Stomach (tissue), 8 donors: ENCODE measurements at regions not wholly inside any gene's neighbourhood (a gene's known extent, or its start where the extent isn't known, plus 50 kb on each side); places are given as distances from the start of the nearest gene placed in this dataset.

Experiments used
- DNase-seq, 2 donors: peaks; one replicate each; pipeline versions ENCODE4 v3.0.0 to v3.0.0-alpha.2; 2013 to 2019
- H3K27ac ChIP-seq, 5 donors: fragments of 200-600 bp in 4 of 5; sonication (generic) in 4 of 5; one replicate each; pipeline ENCODE4 v1.5.1; 2013 to 2019; ENCODE audit warnings: mild to moderate bottlenecking in 1 of 5, moderate library complexity in 1 of 5
- H3K27me3 ChIP-seq, 3 donors: fragments of 200-600 bp; sonication (generic); one replicate each; pipeline ENCODE4 v1.5.1; 2017 to 2019; ENCODE audit warnings: mixed run types in 1 of 3
- H3K36me3 ChIP-seq, 4 donors: fragments of 200-600 bp; sonication (generic); 1 replicate in 3 of 4; 2 replicates in 1 of 4; pipeline ENCODE4 v1.5.1; 2016 to 2019
- H3K4me1 ChIP-seq, 4 donors: fragments of 200-600 bp; sonication (generic); one replicate each; pipeline ENCODE4 v1.5.1; 2016 to 2019
- H3K4me3 ChIP-seq, 4 donors: fragments of 200-600 bp; sonication (generic) in 3 of 4; one replicate each; pipeline ENCODE4 v1.5.1; 2016 to 2019; ENCODE audit warnings: mild to moderate bottlenecking in 1 of 4
- H3K9me3 ChIP-seq, 4 donors: fragments of 200-600 bp; sonication (generic); one replicate each; pipeline ENCODE4 v1.5.1; 2016 to 2019
- EP300 ChIP-seq: sonication (generic); formaldehyde crosslinking; IDR thresholded peaks from one replicate; pipeline ENCODE4 v1.6.1; 2017; ENCODE audit warnings: antibody characterized with exemption
- POLR2A ChIP-seq, 4 donors: fragments of 450-650 bp; IDR thresholded peaks; one replicate each; pipeline ENCODE4 v1.6.1; 2016; ENCODE audit warnings: antibody characterized with exemption in 4 of 4, control low read depth in 2 of 4, mild to moderate bottlenecking in 1 of 4, moderate library complexity in 1 of 4
- POLR2AphosphoS5 ChIP-seq, 3 donors: sonication (generic); formaldehyde crosslinking; IDR thresholded peaks; one replicate each; pipeline ENCODE4 v1.6.1; 2016; ENCODE audit warnings: antibody characterized with exemption in 3 of 3
- WGBS, 5 donors: extraction: QIAGEN DNeasy Blood & Tissue Kit in 3 of 5; methylation state at CpG; one replicate each; pipeline versions ENCODE4 v1.1.5 to v1.1.7; 2013 to 2018; 5-methylcytosine and 5-hydroxymethylcytosine counted together
- intact Hi-C: fragments of 100-400 bp; cut with DNase I; formaldehyde crosslinking; loops from one replicate; pipeline ENCODE4 v1.15.1; 2023; ENCODE audit warnings: low total_unique reads
- TF ChIP-seq, protein P1 (sequence below), 7 experiments: fragments of 450-650 bp in 4 of 7; fragments of 200-600 bp in 3 of 7; sonication (generic) in 3 of 7; IDR thresholded peaks; one replicate each; pipeline ENCODE4 v1.5.1; 2016 to 2019; ENCODE audit warnings: antibody characterized with exemption in 7 of 7, control low read depth in 2 of 7, mild to moderate bottlenecking in 1 of 7
- donor health status: healthy with polysubstance abuse.
- donor health status: Bipolar disorder and iron deficiency.
- donor health status: healthy.

- Histone ChIP-seq H3K4me3 (no peak overlapping the region), H3K27me3 (no peaks in the 10 kb centered on the region), H3K27ac (no peak overlapping the region), H3K36me3 (no peaks in the 10 kb centered on the region), H3K9me3 (no peaks in the 10 kb centered on the region), H3K4me1 (no peaks in the 10 kb centered on the region)
- peak in 1 of 2 donors; percentile 42 for DNase-seq
- 31 to 45% (median 36%) methylated on average over 1 of the region's 1 CpG for WGBS, 5 donors
- TF ChIP-seq POLR2A (IDR thresholded peaks at IDR 0.05) (no peak), EP300 (no peak), POLR2AphosphoS5 (IDR thresholded peaks at IDR 0.05) (no peak)
- TF ChIP-seq, protein P1, sequence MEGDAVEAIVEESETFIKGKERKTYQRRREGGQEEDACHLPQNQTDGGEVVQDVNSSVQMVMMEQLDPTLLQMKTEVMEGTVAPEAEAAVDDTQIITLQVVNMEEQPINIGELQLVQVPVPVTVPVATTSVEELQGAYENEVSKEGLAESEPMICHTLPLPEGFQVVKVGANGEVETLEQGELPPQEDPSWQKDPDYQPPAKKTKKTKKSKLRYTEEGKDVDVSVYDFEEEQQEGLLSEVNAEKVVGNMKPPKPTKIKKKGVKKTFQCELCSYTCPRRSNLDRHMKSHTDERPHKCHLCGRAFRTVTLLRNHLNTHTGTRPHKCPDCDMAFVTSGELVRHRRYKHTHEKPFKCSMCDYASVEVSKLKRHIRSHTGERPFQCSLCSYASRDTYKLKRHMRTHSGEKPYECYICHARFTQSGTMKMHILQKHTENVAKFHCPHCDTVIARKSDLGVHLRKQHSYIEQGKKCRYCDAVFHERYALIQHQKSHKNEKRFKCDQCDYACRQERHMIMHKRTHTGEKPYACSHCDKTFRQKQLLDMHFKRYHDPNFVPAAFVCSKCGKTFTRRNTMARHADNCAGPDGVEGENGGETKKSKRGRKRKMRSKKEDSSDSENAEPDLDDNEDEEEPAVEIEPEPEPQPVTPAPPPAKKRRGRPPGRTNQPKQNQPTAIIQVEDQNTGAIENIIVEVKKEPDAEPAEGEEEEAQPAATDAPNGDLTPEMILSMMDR (IDR thresholded peaks at IDR 0.05): no peak
- intact Hi-C loops: no loop called here
Measured at GRCh38 chr11:97454988-97455387, 1065.2 kb downstream of the JRKL start.

GRCh38 chr11:97460091-97460490 is 1070.3 kb downstream of the JRKL start:
- Histone ChIP-seq H3K27ac (no peak overlapping the region), H3K4me3 (no peak overlapping the region), H3K9me3 (peaks cover 0 to 27% (median 13%) of the 10 kb centered on the region in 4 donors), H3K4me1 (no peaks in the 10 kb centered on the region), H3K27me3 (no peaks in the 10 kb centered on the region), H3K36me3 (no peaks in the 10 kb centered on the region)
- TF ChIP-seq EP300: no peak
- no peak for TF ChIP-seq POLR2AphosphoS5 (IDR thresholded peaks at IDR 0.05)
- TF ChIP-seq POLR2A (IDR thresholded peaks at IDR 0.05): no peak
- TF ChIP-seq, protein P1 (IDR thresholded peaks at IDR 0.05): no peak
- intact Hi-C loops: no loop called here
- no peak for DNase-seq

- DNase-seq: no peak
- Histone ChIP-seq H3K36me3 (no peaks in the 10 kb centered on the region), H3K27me3 (no peaks in the 10 kb centered on the region), H3K27ac (no peak overlapping the region), H3K9me3 (peaks cover 0 to 30% (median 15%) of the 10 kb centered on the region in 4 donors), H3K4me1 (no peaks in the 10 kb centered on the region), H3K4me3 (no peak overlapping the region)
- 81 to 89% (median 88%) methylated on average over 20 to 21 of the region's 21 CpGs for WGBS, 5 donors
- TF ChIP-seq, protein P1 (IDR thresholded peaks at IDR 0.05): no peak
- no peak for TF ChIP-seq EP300
- TF ChIP-seq POLR2AphosphoS5 (IDR thresholded peaks at IDR 0.05): no peak
- no peak for TF ChIP-seq POLR2A (IDR thresholded peaks at IDR 0.05)
- intact Hi-C loops: no loop called here
Measured at GRCh38 chr11:97461044-97461880, 1071.4 kb downstream of the JRKL start.

- intact Hi-C loops: no loop called here
- DNase-seq: no peak
- Histone ChIP-seq H3K9me3 (peaks cover 0 to 30% (median 15%) of the 10 kb centered on the region in 4 donors), H3K4me1 (no peaks in the 10 kb centered on the region), H3K27ac (no peak overlapping the region), H3K36me3 (no peaks in the 10 kb centered on the region), H3K27me3 (no peaks in the 10 kb centered on the region), H3K4me3 (no peak overlapping the region)
- TF ChIP-seq POLR2AphosphoS5 (IDR thresholded peaks at IDR 0.05) (no peak), POLR2A (IDR thresholded peaks at IDR 0.05) (no peak), EP300 (no peak)
- TF ChIP-seq, protein P1 (IDR thresholded peaks at IDR 0.05): no peak
- 81 to 94% (median 91%) methylated on average over 9 of the region's 9 CpGs for WGBS, 5 donors
Measured at GRCh38 chr11:97461934-97462333, 1072.1 kb downstream of the JRKL start.
